GM21360 (cell line): ENCODE measurements at regions not wholly inside any gene's neighbourhood (a gene's known extent, or its start where the extent isn't known, plus 50 kb on each side); places are given as distances from the start of the nearest gene placed in this dataset.
A peak's percentile ranks its signal among the peaks of the same experiment; 100 is the strongest.
"Not testable (repeated sequence)": the region's sequence is repeated elsewhere in the genome, so short reads cannot be mapped to it uniquely, and the experiment has no call there.

ENCODE experiments used
- ATAC-seq: cut with Tn5 transposase; IDR thresholded peaks from one replicate; pipeline ENCODE4 v1.9.1; 2021; ENCODE audit warnings: mild to moderate bottlenecking, moderate library complexity; ENCODE audit not compliant: unreplicated experiment

DNA sequence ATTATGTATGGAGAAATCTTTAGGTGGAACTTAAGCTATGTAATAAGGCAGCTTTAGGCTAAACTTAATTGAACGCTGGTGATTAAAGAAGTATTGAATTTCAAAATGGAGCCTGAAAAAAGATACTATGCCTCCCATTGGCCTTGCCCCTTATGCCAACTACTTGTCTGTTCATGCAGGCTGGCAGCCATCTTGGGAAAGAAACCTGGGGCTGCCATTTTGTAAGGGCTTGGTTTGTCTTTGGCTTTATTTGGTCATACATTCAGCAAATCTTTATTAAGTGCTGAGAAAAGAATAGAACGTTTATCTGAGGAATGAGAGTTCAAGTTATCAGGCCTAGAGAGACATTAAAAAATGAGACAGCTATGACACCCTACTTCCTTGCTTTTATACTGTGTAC lies 231.3 kb downstream of the KCNE4 start:
- no peak for ATAC-seq

DNA sequence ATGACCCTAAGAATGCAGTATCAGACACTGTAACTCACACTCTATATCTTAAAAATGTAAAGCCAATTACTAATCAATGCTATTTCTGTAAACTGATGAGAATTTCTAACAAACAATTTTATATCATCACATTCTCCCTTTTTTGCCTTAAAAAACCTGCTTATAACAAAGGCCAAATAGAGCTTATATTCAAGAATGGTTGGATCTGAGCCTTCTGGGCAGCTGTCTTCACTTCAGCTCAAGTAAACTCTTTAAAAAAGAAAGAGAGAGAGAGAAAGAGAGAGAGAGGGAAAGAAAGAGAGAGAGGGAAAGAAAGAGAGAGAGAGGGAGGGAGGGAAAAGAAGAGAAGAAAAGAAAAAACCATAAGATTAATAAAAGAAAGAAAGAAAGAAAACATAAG lies 231.8 kb downstream of the KCNE4 start:
- no peak for ATAC-seq

DNA sequence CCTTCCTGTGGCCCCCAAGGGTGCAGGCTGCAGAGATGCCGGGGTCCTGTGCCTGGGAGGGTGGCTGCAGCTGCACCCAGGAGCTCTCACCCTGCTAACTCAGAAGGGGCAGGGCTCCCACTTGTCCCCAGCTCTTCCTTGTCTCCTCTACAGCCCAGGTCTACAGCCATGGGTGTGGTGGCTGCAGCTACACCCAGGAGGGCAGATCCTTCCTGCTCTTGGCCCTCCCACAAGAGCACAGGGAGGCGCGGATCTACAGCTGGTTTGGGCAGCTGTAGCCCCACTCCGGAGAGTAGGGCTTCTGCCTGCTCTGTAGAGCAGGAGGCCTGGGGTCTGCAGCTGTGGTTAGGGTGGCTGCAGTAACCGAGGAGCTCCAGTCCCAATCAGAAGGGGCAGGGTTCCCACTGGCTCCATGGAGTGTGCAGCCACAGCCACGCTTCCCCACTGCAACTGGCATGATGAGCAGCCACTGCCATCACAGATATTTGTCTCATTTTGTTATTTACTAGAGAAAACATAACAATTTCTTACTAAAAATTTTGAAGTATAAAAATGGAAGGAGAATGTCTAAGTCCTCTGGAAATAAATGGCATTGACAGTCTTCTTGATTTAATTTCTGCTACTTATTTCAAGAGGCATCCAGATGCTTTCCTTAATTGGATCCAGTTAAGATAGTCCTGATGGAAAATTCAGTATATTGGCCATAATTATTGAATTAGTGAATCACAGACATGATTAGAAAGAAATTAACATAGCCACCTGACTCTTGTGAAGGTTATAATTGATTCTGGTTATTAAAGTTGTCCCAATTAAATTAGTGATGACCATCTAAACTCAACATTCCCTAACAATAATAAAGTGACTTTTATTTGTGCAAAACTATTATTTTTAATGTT lies 233.6 kb downstream of the KCNE4 start:
- no peak for ATAC-seq

DNA sequence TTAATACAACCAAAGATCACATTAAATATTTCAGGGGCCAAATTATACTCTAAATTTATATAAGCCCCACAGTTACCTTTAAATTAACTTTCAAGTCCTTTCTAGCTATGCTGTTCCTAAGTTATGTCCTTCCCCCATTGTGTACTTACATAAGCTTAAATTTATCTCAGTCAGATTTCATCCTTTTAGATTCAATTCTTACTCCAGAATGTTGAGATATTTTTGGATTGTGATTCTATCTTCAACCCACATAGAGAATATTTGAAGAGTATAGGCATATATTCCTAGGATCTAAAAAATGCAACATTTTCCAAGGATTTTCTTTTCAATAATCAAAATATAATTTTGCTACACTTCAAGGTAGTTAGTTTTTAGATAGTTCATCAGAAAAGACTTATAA lies 242.8 kb downstream of the KCNE4 start:
- ATAC-seq: no peak

DNA sequence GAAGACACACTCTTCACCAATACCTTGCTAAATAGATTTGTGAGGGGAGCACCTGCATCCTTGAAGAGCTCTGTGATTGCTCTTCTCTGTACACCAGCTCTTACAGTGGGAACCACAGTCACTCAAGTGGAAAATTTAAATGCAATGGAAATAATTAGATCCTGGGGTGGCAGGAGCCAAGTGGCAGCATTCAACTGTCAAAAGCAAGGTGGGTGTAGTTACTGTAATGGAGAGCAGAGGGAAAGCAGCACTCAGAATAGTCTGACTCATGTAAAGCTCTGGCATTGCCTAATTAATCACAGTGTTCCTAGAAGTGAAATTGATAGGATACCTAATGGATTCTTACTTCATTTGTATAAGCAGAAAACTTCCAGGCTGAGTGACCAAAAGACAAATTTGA lies 245.8 kb downstream of the KCNE4 start:
- no peak for ATAC-seq

DNA sequence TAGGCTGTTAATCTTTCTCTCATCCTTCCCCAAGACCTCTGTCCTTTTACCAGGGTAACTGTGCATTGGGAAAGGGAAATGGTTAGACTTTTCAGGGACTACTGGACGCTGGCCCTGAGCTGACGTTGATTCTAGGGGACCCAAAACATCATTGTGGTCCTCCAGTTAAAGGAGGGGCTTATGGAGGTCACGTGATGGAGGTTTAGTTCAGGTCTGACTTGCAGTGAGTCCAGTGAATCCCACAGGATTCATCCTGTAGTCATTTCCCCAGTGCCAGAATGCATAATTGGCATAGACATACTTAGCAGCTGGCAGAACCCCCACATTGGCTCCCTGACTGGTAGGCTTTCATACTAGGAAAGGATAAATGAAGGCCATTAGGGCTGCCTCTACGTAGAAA lies 246.3 kb downstream of the KCNE4 start:
- ATAC-seq: not testable (repeated sequence)

DNA sequence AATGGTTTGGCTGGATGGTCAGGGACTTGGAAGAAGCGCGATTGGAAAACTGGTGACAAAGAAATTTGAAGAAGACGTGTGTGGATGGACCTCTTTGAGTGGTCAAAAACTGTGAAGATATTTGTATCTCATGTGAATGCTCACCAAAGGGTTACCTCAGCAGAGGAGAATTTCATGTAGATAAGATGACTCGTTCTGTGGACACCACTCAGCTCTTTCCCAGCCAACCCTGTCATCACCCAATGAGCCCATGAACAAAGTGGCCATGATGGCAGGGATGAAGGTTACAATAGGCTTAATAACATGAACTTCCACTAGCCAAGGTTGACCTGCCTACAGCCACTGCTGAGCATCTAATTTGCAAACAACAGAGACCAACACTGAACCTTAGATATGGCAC lies 248.3 kb downstream of the KCNE4 start:
- no peak for ATAC-seq

DNA sequence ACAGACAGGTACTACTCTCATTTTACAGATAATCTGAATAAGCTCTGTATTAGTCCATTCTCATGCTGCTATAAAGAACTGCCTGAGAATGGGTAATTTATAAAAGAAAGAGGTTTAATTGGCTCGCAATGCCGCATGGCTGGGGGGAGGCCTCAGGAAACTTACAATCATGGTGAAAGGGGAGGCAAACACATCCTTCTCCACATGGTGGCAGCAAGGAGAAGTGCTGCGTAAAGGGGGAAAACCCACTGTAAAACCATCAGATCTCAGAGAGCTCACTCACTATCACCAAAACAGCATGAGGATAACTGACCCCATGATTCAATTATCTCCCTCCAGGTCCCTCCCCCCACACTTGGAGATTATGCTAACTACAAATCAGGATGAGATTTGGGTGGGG lies 254.4 kb downstream of the KCNE4 start:
- ATAC-seq: peak; percentile 80

DNA sequence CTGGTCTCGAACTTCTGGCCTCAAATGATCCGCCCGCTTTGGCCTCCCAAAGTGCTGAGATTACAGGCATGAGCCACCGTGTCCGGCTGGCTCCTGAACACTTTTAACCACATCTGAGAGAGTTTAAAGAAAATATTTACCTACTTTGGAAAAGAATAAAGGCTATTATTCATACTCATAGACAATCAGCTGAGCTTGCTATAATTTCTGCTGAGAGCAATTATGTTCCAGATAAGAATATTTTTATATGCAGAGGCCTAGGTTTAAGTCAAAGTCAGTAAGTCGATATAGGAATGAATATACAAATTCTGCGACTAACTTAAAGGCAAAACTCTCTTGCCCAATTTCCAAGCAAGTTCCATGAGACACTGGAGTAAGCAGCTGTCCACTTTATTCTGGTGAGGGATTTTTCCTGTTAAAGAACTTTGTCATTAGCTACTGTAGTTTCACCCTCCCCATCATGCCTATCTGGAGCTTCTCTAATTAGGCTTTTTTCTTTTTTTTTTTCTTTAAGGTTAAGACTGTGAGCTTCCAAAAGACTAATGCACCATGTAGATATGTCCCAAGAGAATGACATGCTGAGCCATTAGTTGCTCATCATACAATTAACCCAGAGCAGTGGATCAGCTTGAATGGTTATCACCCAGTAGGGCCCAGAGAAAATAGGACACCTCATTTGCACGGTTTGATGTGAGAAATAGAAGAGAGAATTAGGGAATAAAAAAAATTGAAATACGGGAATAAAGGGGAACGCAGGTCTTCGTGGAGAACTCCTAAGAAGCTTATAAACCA lies 260.1 kb downstream of the KCNE4 start:
- ATAC-seq: no peak

DNA sequence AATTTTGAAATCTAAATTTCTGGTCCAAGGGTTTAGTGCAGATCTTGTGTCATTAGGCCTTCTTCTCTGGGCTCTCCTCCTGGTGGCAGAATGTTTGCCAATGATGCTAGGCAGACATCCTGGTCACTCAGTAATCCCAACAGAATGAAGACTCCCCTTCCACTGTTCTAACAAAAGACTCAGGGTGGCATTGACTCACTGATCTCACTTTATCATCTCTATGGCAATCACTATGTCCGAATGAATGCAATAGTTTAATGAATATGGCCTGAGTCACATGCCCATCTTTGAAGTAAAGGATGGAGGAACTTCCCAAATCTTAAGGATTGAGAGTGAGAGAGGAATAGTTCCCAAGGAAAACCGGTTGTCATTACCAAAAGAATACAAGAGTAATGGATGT lies 261.1 kb downstream of the KCNE4 start:
- ATAC-seq: no peak

DNA sequence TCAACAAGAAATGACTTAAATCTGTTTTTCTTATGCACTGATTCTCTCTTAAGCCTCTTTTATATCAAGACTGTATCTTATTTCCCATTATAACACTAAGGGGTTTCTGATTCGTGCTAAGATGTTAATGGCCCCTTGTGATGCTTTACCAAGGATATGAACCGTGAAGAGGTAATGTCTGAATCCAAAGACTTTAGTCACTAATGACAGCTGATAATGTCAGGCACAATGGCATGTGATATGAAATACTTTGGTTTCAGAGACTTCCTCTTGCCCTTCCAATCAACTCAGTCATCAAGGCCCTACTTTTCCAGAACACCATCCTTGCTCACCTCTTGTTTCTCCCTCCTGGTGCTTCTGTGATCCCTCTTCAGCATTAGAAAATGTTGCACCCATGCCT lies 262.8 kb downstream of the KCNE4 start:
- no peak for ATAC-seq

DNA sequence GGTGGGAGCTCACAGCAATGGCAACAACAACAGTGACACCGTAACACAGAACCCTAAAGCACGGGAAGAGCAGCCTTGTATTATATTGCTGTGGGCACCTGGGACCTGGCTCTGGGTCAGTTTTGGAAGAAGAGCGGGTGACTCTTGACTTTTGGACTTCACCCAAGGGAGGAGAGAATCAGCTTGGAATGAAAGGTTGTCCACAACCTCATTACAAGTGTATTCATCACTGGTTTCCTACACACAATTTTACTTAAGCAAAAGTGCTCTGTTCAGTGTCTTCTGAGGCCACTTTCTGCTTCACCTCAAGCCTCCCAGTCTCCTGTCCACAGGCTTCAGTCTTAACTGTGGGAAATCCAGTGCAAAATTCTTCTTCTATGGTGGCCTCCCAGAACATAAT lies 263.8 kb downstream of the KCNE4 start:
- no peak for ATAC-seq

DNA sequence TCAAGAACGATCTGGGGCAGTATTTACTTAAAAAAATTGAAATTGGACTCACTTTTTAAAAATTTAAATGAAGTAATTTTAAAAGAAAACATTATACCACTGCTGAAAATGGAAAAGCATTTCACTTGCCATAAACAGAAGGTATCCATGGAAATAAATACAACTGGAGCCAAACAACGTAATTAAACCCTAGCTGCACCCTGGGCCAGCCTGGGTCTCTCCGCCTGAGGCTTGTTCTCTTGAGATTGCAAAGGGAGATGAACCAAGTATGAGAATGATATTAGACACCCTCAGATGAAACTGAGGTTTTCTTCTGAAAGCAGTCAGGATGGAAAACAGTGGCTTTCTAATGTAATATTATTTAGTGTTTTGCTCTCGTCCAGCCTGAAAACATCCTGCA lies 264.4 kb downstream of the KCNE4 start:
- no peak for ATAC-seq

DNA sequence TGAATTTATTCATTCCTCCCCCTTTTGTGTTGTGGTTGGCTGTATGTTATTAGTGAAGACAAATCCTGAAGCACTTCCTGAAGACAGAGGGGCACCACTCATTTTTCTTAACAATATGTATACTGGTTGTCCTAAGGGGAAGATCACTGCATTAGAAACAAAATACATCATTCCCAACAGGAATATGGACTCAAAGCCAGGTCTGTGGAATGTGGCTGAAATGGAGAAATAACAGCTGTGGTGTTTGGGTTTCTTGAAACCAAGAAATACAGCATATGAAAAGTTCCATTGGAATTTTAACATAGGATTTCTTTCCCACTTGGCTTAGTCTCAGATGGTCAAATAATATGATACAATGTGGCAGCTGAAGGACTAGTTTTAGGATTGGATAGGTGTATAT lies 267.6 kb downstream of the KCNE4 start:
- ATAC-seq: no peak

DNA sequence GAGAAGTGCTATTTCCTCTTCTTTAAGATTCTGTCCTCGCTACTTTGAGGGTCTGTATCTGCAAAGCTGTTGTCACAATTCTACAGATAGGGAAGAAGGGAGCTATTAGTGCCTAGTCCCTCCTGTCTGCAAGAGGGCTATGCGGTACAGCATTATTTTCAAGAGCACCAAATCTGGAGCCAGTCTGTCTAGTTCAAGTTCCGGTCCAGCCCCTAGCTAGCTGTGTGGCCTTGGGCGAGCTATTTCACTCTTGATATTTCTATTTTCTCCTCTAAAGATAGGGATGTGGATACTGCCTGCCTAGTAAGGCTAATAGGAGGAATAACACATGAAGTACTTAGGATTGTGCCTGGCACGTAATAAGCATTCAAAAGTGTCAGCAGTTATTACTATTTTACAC lies 272.4 kb downstream of the KCNE4 start:
- no peak for ATAC-seq

DNA sequence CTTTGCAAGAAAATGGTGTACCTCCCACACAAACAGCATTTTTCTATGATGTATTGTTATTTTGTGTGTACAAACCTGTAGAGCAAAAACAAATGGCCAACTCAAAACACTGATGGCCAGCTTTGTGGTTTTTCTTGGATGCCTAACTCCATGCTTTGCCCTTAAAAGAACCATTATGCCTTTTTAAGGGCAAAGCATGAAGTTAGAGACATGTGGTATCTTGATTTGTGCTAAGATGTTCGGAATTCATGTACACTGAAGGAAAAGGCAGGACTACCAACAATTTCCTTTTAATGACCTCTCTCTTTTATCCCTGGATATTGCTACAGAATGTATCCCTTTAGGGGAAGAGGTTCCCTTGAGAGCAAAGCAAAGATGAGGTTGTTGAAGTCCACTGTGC lies 273.6 kb downstream of the SCG2 start:
- no peak for ATAC-seq

DNA sequence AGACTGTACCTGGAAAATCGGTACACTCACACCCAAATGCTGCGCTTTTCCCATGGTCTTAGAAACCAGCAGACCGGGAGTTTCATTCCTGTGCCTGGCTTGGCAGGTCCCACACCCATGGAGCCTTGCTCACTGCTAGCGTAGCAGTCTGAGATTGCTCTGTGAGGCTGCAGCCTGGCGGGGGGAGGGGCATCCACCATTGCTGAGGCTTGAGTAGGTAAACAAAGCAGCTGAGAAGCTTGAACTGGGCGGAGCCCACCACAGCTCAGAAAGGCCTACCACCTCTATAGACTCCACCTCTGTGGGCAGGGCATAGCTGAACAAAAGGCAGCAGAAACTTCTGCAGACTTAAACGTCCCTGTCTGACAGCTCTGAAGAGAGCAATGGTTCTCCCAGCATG lies 271.4 kb downstream of the SCG2 start:
- ATAC-seq: not testable (repeated sequence)

DNA sequence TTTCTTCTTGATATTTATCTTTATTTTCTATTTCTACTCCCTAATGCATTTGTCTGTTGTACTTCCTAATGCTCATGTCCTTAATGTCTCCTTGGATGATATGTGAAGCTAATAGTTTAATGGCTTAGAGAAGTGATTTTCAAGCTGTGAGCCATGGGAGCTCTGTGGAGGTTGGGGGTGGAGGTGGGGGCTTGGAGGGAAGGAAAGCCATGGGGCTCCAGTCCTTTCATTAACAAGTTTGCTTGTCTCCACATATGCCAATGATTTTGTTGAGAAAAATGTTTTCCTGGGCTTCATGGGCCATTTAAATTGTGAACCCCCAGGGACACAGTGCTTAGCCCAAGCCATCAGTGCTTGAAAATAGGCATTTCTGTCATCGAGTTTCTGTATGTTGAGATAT lies 264.1 kb downstream of the SCG2 start:
- no peak for ATAC-seq

DNA sequence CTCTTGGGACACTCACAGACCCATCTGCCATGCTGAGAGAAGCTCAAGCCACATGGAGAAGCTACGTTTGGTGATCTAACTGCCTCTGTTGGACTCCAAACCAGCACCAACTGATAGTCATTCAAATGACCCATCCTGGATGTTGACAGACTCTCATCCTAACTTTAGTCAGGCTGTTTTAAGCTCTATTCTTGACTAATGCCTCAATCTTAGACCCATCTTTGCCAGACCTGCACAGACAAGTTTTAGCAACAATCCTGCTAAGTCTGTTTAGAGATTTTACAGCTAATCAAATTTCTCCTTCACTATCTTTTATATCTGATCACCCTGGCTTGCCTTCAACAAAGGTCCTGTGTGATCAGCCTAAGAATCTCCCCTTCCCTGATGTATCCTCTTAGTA lies 245.1 kb downstream of the SCG2 start:
- no peak for ATAC-seq

DNA sequence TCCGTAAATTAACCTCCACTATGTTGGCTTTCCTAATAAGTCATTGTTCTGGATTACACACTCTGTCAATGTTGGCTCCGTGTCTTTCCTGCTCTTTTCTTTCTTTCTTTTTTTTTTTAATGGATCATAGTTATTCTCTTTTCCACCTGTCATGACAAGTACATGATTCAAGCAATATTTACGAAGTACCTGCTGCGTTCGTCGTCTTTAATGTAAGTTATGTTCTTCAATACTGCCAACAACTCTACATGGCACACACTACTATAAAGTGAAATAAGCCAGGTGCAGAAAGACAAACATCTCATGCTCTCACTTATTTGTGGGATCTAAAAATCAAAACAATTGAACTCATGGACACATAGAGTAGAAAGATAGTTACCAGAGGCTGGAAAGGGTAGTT lies 239.1 kb downstream of the SCG2 start:
- no peak for ATAC-seq

DNA sequence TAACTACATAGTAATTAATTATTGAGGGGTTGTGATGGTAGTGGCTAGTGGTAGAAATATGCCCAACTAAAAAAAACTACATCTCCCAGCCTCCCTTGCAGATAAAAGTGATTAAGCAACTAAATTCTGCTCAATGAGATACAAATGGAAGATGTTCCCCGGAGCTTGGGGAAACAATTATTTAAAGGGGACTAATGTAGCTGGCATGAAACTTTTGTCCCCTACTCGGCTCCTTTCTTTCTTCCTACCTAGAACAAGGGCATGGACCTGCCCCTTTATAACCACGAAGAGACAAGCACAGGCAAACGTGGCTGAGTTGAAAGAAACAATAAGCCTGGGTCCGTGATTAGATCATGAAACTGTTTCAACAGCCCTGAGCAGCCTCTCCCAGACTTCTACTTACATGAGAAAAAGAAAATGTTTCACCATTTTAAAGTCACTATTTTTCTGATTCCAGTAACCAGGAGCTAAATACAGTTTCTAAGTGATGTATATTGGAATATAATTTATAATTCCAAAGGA lies 236.9 kb downstream of the SCG2 start:
- no peak for ATAC-seq

DNA sequence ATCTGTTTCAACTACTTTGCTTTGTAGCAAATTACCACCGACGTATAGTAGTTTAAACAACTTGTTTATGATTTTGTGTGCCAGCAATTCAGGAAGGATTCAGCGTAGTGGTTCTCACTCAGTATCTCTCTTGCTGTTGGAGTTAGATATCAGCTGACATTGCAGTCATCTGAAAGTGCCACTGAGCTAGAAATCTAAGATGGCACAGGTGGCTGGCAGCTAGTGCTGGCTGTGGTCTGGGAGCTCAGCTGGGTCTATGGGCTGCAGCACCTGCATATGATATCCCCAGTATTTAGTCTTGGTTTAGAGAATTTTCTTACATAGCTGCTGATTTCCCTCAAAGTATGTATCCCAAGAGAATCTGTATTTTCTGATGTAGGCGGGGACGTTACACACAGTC lies 235.6 kb downstream of the SCG2 start:
- no peak for ATAC-seq
